ENCODE measurements at regions not wholly inside any gene's neighbourhood (a gene's known extent, or its start where the extent isn't known, plus 50 kb on each side); places are given as distances from the start of the nearest gene placed in this dataset.

DNA sequence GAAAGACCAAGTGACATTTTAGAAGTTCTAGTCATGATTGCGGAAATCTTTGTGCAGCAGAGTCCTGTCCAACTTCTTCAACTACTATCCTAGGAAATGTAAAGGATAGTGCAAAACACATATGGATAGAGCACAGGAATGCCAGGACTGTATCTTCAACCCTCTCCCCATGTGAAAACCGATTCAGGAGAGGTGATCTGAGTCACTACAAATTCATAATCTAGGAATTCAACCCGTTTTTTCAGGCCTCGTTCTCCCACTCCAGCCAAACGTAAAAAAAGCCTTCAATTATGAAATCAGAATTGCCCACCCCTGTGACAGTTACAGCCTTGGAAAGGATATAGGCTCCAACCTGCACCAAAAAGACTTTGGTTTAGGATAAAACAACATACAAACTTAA is 52.9 kb upstream of the RGS1 start:
- DNase-seq (ENCODE audit: low spot score): no peak

GRCh38 chr1:192524223-192524622 is 51.4 kb upstream of the RGS1 start:
- DNase-seq (ENCODE audit: low spot score): no peak

All from kidney capillary endothelial cell (primary cell).